ENCODE measurements at regions not wholly inside any gene's neighbourhood (a gene's known extent, or its start where the extent isn't known, plus 50 kb on each side); places are given as distances from the start of the nearest gene placed in this dataset.

DNA sequence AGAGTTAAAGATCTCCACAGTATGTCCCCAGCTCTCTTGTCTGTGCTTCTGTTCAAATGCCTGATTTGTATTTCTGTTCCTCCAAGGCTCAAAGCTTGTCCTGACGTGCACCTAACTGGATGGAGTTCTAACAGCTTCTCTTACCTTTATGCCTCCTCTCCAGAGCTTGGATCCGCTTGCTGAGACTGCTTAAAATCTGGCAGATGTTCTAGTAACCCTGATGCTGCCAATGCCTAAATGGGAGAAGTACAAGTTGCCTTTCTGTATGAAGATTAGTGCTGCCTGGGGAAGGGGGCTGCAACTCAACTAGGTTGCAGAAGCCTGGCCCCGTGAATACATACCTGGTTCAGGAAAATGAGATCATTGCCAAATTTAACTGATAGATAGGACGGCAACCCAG is 354.5 kb upstream of the KCNMB2 start:
- TF ChIP-seq CTCF (conservative IDR thresholded peaks at IDR 0.05 in 1 of 2, IDR thresholded peaks at IDR 0.05 in 1 of 2; ENCODE audit: extremely low read depth in 1 of 2, insufficient read depth in 1 of 2, low read depth in 1 of 2, low read length in 2 of 2) (no peak), EZH2 (IDR thresholded peaks at IDR 0.05; ENCODE audit: borderline replicate concordance, low read length) (no peak)

All from mammary epithelial cell (primary cell).